HG03571 (cell line): ENCODE measurements at regions not wholly inside any gene's neighbourhood (a gene's known extent, or its start where the extent isn't known, plus 50 kb on each side); places are given as distances from the start of the nearest gene placed in this dataset.
"Not testable (repeated sequence)": the region's sequence is repeated elsewhere in the genome, so short reads cannot be mapped to it uniquely, and the experiment has no call there.

Experiments
- ATAC-seq: cut with Tn5 transposase; IDR thresholded peaks from one replicate; pipeline ENCODE4 v1.9.1; 2021; ENCODE audit not compliant: unreplicated experiment

DNA sequence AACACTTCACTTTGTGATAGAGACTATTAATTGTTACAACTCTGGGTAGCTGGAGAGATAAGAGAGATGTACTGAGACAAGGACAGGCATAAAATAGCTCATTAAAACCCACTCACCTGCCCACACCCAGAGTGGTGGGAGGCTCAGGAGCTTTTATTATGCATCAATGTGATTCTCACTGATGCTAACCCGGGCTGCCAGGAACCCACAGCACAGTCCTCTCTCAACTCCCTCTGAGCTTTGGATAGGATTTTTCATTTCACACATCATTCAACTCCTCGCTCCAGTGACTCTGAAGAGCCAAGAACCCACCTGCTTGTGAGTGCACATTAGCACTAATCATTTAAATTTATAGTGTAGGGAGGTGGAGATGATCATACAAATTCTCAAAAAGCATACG lies 827.9 kb downstream of the FLRT2 start:
- no peak for ATAC-seq

DNA sequence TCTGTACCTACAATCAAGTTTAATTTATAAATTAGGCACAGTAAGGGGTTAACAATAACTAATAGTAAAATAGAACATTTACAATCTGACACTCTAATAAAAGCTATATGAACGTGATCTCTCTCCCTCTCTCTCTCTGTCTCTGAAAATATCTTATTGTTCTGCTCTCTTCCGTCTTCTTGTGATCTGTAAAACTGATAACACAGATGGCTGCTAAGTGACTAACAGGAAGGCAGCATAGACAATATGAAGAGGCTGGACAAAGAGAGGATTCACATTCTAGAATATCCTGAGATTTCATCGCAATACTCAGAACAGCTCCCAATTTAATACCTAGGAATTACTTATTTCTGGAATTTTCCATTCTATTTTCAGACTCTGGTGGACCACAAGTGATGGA lies 827.2 kb downstream of the FLRT2 start:
- no peak for ATAC-seq

- ATAC-seq: no peak
Measured at GRCh38 chr14:86346818-86347384, 817.0 kb downstream of the FLRT2 start.

DNA sequence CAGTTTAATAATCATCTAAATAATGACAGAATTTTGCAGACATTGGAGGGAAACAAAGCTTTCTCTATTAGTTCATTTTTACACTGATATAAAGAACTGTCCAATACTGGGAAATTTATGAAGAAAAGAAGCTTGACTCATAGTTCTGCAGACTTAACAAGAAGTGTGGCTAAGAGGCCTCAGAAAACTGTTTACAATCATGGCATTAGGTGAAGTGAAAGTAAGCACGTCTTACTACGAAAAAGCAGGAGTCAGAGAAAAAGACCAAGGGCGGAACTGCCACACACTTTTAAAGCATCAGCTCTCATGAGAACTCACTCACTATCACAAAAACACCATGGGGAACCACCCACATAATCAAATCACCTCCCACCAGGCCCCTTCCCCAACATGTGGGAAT lies 804.4 kb downstream of the FLRT2 start:
- ATAC-seq: no peak

GRCh38 chr14:86333493-86333892 lies 803.5 kb downstream of the FLRT2 start:
- ATAC-seq: no peak

DNA sequence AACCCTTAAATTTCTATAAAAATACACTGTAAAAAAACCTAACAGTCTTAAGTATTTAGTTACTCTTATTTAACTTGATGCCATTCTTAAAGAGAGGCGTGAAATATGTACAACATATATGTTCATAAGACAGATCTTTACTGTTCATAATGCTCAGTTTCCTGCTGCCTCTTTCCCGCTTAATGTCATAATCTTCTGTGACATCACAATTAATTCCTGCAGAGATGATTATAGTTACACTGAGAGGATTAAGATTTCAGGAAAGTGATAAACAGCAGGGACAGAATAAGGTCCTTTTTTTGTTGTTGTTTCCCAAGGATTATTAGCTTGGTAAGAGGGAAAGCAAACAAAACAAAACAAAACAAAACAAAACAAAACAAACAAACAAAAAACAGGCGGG lies 801.4 kb downstream of the FLRT2 start:
- ATAC-seq: no peak

DNA sequence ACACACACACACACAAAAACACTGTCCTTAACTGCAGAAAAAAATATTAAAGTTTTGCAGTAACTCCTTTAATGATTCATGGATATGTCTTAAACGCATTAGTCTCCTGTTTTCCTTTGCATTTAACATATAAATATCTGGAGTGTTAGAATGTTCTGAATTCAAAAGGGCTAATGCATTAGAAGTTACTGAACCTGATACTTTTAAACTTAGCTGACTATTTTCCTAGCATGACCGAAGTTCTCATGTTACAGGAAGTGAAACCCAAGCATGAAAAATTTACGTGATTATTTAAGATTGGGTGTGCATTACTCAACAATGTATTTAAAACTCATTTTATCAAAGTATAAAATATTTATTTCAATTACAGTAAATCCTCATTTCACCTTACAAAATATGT lies 791.2 kb downstream of the FLRT2 start:
- no peak for ATAC-seq

GRCh38 chr14:86312154-86312665 lies 782.3 kb downstream of the FLRT2 start:
- ATAC-seq: not testable (repeated sequence)

DNA sequence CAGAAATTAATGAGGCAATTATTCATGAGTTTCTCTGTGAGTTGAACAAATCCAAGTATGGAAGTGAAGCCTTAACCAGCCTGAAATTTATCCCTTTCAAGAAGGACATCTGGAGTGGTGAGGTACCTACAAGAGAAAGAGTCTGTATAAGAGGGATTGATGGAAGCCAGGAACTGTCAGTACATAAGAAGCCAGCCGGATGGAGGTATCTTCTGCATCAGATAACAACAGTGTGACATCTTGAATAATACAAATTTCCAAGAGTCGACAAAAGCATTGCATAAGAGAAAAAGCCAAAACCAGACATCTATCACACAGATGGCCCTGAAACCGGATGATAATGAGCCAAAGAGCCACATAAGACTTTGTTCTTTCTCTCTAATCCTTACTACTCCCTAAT lies 781.2 kb downstream of the FLRT2 start:
- no peak for ATAC-seq

GRCh38 chr14:86310611-86311010 lies 780.7 kb downstream of the FLRT2 start:
- ATAC-seq: no peak

GRCh38 chr14:86310148-86310547 lies 780.2 kb downstream of the FLRT2 start:
- no peak for ATAC-seq

- ATAC-seq: no peak
Measured at GRCh38 chr14:86305058-86305457, 775.1 kb downstream of the FLRT2 start.

GRCh38 chr14:86299994-86300393 lies 770.0 kb downstream of the FLRT2 start:
- ATAC-seq: no peak

GRCh38 chr14:86296173-86296572 lies 766.2 kb downstream of the FLRT2 start:
- no peak for ATAC-seq

- no peak for ATAC-seq
Measured at GRCh38 chr14:86288336-86288735, 758.4 kb downstream of the FLRT2 start.

GRCh38 chr14:86279405-86279804 lies 749.5 kb downstream of the FLRT2 start:
- no peak for ATAC-seq

DNA sequence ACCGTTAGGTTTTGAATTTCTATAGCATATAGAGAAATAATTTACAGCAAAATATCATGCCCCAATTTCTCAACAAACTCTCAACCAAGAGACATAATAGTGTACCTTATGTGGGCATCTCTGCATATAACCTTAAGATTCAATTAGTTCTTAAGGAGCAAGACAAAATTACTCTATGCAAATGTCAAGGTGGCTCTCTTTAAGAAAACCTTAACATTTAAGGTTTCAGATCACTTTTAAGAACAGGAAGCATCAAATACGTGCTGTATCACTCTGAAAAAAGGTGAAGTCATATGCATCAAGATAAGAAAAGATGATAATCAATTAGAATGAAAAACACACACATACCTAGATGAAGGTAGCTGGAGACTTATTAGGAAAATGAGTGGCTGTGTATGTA lies 728.0 kb downstream of the FLRT2 start:
- no peak for ATAC-seq

- ATAC-seq: no peak
Measured at GRCh38 chr14:86243158-86243557, 713.2 kb downstream of the FLRT2 start.

GRCh38 chr14:86237733-86238132 lies 707.8 kb downstream of the FLRT2 start:
- ATAC-seq: no peak

DNA sequence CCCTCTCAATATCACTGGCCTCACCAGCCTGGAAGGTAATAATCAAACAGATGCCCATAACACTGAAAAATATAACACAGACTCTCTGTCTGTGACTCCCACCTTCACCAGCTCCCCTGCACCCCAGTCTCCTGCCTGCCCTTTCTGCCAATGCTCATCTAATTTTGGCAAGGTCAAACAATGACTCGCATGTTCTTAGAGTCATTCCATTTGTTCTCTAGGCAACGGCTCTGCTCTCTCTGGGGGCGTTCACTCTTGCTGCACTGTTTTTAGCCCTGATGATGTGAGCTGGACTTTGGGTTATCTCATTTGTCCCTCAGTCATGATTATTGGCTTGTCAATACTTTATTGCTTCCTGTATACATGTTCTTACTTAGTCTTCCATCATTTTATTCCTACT lies 691.8 kb downstream of the FLRT2 start:
- ATAC-seq: no peak

DNA sequence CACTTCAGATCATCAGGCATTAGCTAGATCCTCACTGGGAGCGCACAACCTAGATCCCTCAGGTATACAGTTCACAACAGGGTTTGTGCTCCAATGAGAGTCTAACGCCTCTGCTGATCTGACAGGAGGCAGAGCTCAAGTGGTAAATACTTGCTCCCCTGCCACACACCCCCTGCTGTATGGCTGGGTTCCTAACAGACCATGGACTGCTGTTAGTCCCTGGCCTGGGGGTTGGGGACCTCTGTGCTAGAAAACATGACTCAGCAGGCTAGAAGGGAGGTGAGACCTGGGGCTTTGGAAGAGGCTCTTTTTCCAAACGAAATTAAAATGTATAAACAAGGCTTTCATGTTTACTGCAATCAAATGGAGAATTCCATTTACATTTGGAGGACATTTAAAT lies 691.1 kb downstream of the FLRT2 start:
- ATAC-seq: no peak

DNA sequence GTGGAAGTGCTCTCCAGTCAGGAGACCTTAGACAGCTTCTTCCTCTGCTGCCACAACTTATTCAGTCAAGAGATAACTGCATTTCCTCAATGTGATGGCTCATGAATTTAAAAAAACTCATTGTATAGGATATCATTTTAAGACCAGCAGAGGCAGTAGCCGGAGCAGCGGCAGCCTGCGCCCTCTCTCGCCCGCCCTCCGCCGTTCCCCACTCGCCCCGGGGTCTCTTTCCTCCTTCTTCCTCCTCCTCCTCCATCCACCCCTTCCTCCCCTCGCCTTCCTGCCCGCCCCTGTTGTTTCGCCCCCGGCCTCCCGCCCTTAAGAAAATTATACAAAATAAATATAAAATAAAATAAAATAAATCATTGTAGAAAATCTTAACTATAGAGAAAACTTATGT lies 687.6 kb downstream of the FLRT2 start:
- no peak for ATAC-seq

GRCh38 chr14:86203843-86204242 lies 673.9 kb downstream of the FLRT2 start:
- no peak for ATAC-seq
